ENCODE measurements at regions not wholly inside any gene's neighbourhood (a gene's known extent, or its start where the extent isn't known, plus 50 kb on each side); places are given as distances from the start of the nearest gene placed in this dataset.

DNA sequence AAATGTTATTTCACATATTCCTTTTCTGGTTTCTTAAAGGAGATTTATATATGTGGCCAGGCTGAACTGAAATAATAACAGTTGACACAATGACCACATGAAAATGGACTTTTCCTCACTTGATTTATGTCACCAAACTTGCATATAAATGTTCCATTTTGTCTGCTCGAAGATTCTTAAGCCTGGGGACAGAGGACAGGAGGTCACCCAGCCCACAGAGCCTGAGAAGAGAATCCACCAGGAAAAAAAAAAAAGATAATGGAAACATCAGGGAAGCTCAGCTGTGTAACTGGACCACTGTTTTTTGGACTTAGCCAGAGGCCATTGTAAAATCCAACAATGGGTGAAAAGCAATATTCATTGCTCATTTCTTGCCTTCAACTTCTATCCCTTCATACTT is 359.0 kb upstream of the FGF16 start:
- no peak for TF ChIP-seq CTCF (IDR thresholded peaks at IDR 0.05 in 4 of 5, conservative IDR thresholded peaks at IDR 0.05 in 1 of 5)
- TF ChIP-seq POLR2A (IDR thresholded peaks at IDR 0.05), result no peak
